ENCODE measurements at regions not wholly inside any gene's neighbourhood (a gene's known extent, or its start where the extent isn't known, plus 50 kb on each side); places are given as distances from the start of the nearest gene placed in this dataset.

DNA sequence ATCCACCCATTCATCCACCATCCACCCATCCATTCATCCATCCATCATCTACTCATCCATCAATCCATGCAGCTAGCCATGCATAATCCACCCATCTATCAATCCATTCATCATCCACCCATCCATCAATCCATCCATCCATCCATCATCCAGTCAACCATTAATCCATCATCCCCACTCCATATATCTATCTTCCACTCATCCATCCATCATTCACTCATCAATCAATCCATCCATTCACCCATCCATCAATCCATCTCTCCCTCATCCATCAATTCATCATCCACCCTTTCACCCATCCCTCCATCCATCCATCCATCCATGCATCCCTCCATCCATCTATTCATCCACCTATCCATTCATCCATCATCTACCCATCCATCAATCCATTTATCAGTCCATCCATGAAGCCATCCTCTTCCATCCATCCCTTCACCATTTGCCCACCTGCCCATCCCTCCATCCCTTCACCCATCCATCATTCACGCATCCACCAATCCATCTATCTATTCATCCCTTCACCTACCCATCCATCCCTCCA lies 689.4 kb downstream of the BRD1 start:
- Mint-ChIP-seq H3K4me1 (no peaks in the 10 kb centered on the region), H3K4me3 (no peak overlapping the region), H3K27me3 (peaks cover 21% of the 10 kb centered on the region), H3K9me3 (ENCODE audit: insufficient read depth) (peaks cover 2% of the 10 kb centered on the region), H3K27ac (no peak overlapping the region)
- TF ChIP-seq EZH2 (IDR thresholded peaks at IDR 0.05; ENCODE audit: borderline replicate concordance, insufficient read depth, low read depth, low read length, poor library complexity, severe bottlenecking), result no peak
- TF ChIP-seq, protein P1, sequence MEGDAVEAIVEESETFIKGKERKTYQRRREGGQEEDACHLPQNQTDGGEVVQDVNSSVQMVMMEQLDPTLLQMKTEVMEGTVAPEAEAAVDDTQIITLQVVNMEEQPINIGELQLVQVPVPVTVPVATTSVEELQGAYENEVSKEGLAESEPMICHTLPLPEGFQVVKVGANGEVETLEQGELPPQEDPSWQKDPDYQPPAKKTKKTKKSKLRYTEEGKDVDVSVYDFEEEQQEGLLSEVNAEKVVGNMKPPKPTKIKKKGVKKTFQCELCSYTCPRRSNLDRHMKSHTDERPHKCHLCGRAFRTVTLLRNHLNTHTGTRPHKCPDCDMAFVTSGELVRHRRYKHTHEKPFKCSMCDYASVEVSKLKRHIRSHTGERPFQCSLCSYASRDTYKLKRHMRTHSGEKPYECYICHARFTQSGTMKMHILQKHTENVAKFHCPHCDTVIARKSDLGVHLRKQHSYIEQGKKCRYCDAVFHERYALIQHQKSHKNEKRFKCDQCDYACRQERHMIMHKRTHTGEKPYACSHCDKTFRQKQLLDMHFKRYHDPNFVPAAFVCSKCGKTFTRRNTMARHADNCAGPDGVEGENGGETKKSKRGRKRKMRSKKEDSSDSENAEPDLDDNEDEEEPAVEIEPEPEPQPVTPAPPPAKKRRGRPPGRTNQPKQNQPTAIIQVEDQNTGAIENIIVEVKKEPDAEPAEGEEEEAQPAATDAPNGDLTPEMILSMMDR (IDR thresholded peaks at IDR 0.05), result no peak
- ATAC-seq (ENCODE audit: low read depth) (no peak), DNase-seq (no peak)
- no peak overlapping the region for H2AFZ ChIP-seq (ENCODE audit: insufficient read depth, low read depth, low read length, poor library complexity, severe bottlenecking)
- no peaks in the 10 kb centered on the region for H3K27me3 ChIP-seq (replicated peaks in 1 of 4; ENCODE audit: control extremely low read depth in 1 of 4, control insufficient read depth in 3 of 4, insufficient read depth in 4 of 4, low read length in 3 of 4)
- H3K9me3 ChIP-seq (ENCODE audit: control extremely low read depth in 1 of 3, control insufficient read depth in 2 of 3, insufficient read depth in 1 of 3, low read length in 2 of 3), result peaks cover 0 to 9% (median 0%) of the 10 kb centered on the region in 3 donors
- no peaks in the 10 kb centered on the region for H4K20me1 ChIP-seq (ENCODE audit: control insufficient read depth, insufficient read depth, low read length, poor library complexity, severe bottlenecking)
- H3K9ac ChIP-seq (ENCODE audit: low read length), result no peak overlapping the region
- intact Hi-C loops (cut with micrococcal nuclease), result no loop called here
- 89% methylated on average over 1 of the region's 1 CpG for WGBS (ENCODE audit: insufficient coverage)
- no peaks in the 10 kb centered on the region for H3K79me2 ChIP-seq (ENCODE audit: control insufficient read depth, insufficient read depth, low read length)
- H3K36me3 ChIP-seq (replicated peaks in 1 of 2; ENCODE audit: control extremely low read depth in 1 of 2, control insufficient read depth in 1 of 2, extremely low read depth in 1 of 2, insufficient read depth in 2 of 2, low read length in 1 of 2), result no peaks in the 10 kb centered on the region
- ChIA-PET CTCF (no interaction called here), POLR2A (no interaction called here)
- H3K4me2 ChIP-seq (replicated peaks; ENCODE audit: low read depth, low read length, poor library complexity, severe bottlenecking), result no peak overlapping the region
- no peaks in the 10 kb centered on the region for H3K4me1 ChIP-seq (ENCODE audit: control insufficient read depth in 2 of 2, insufficient read depth in 2 of 2, low read length in 2 of 2)
- no peak overlapping the region for H3K4me3 ChIP-seq (ENCODE audit: control extremely low read depth in 1 of 5, extremely low read depth in 1 of 5, insufficient read depth in 1 of 5, low read depth in 2 of 5, low read length in 4 of 5)
- H3K27ac ChIP-seq (ENCODE audit: low read length in 2 of 2), result no peak overlapping the region

DNA sequence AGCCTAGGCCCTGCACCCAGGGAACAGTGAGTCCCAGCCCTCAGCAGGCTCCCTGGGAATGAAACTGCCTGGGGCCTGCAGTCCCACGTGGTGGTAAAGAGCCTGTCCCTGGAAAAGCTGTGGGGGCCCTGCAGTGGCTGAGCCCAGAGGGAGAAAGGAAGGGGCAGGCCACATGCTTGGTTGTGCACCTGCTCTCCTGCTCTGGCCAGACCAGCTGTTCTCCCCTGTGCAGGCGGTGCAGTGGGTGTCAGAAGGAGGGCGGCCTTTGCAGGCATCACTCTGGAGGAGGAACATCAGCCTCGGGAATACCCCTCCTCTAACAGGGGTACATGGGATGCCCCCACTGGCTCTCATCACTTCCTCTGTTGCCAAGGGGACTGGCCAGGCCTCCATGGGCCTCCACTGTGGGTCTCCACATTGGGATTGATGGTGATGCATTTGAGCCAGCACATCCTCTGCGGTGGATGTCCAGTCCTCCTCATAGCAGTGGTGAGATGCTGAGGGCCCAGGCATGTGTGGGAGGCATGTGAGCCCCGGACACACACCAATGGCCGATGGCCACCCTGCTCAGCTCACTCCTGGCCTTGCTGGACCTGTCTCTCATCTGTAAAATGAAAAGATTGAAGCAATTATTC lies 690.4 kb downstream of the BRD1 start:
- no peaks in the 10 kb centered on the region for H3K27me3 ChIP-seq (replicated peaks in 1 of 4; ENCODE audit: control extremely low read depth in 1 of 4, control insufficient read depth in 3 of 4, insufficient read depth in 4 of 4, low read length in 3 of 4)
- H4K20me1 ChIP-seq (ENCODE audit: control insufficient read depth, insufficient read depth, low read length, poor library complexity, severe bottlenecking), result no peaks in the 10 kb centered on the region
- H3K27ac ChIP-seq (ENCODE audit: low read length in 2 of 2), result no peak overlapping the region
- H3K9me3 ChIP-seq (ENCODE audit: control extremely low read depth in 1 of 3, control insufficient read depth in 2 of 3, insufficient read depth in 1 of 3, low read length in 2 of 3), result peaks cover 0 to 9% (median 0%) of the 10 kb centered on the region in 3 donors
- no peaks in the 10 kb centered on the region for H3K4me1 ChIP-seq (ENCODE audit: control insufficient read depth in 2 of 2, insufficient read depth in 2 of 2, low read length in 2 of 2)
- Mint-ChIP-seq H3K27me3 (peaks cover 21% of the 10 kb centered on the region), H3K4me3 (no peak overlapping the region), H3K4me1 (no peaks in the 10 kb centered on the region), H3K9me3 (ENCODE audit: insufficient read depth) (peaks cover 2% of the 10 kb centered on the region), H3K27ac (no peak overlapping the region)
- TF ChIP-seq EZH2 (IDR thresholded peaks at IDR 0.05; ENCODE audit: borderline replicate concordance, insufficient read depth, low read depth, low read length, poor library complexity, severe bottlenecking), result no peak
- TF ChIP-seq, protein P1 (IDR thresholded peaks at IDR 0.05), result no peak
- no peak overlapping the region for H3K9ac ChIP-seq (ENCODE audit: low read length)
- no peak overlapping the region for H2AFZ ChIP-seq (ENCODE audit: insufficient read depth, low read depth, low read length, poor library complexity, severe bottlenecking)
- no peaks in the 10 kb centered on the region for H3K79me2 ChIP-seq (ENCODE audit: control insufficient read depth, insufficient read depth, low read length)
- H3K4me3 ChIP-seq (ENCODE audit: control extremely low read depth in 1 of 5, extremely low read depth in 1 of 5, insufficient read depth in 1 of 5, low read depth in 2 of 5, low read length in 4 of 5), result no peak overlapping the region
- ATAC-seq (ENCODE audit: low read depth) (no peak), DNase-seq (no peak)
- POLR2A ChIA-PET, result no interaction called here
- WGBS (ENCODE audit: insufficient coverage), result 75% methylated on average over 6 of the region's 7 CpGs
- CTCF ChIA-PET, result no interaction called here
- no peak overlapping the region for H3K4me2 ChIP-seq (replicated peaks; ENCODE audit: low read depth, low read length, poor library complexity, severe bottlenecking)
- H3K36me3 ChIP-seq (replicated peaks in 1 of 2; ENCODE audit: control extremely low read depth in 1 of 2, control insufficient read depth in 1 of 2, extremely low read depth in 1 of 2, insufficient read depth in 2 of 2, low read length in 1 of 2), result no peaks in the 10 kb centered on the region
- intact Hi-C loops (cut with micrococcal nuclease), result no loop called here
